ENCODE measurements at regions not wholly inside any gene's neighbourhood (a gene's known extent, or its start where the extent isn't known, plus 50 kb on each side); places are given as distances from the start of the nearest gene placed in this dataset.
"Not testable (repeated sequence)": the region's sequence is repeated elsewhere in the genome, so short reads cannot be mapped to it uniquely, and the experiment has no call there.

DNA sequence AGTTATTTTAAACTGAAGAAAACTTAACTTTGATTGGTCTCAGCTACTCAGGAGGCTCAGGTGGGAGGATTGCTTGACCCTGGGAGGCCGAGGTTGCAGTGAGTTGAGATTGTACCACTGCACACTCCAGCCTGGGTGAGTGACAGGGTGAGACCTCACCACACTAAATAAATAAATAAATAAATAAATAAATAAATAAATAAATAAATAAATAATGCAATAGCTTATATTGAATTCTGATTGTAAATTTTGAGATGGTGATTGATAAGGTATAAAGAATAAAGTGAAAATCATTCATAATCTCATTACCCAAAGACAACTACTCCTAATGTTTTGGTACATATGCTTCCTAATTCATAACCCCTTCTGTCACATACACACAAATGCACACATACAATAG, 58.1 kb downstream of the TUBA3C start:
- DNase-seq (ENCODE audit: low read depth in 1 of 2, low spot score in 1 of 2) = no peak

DNA sequence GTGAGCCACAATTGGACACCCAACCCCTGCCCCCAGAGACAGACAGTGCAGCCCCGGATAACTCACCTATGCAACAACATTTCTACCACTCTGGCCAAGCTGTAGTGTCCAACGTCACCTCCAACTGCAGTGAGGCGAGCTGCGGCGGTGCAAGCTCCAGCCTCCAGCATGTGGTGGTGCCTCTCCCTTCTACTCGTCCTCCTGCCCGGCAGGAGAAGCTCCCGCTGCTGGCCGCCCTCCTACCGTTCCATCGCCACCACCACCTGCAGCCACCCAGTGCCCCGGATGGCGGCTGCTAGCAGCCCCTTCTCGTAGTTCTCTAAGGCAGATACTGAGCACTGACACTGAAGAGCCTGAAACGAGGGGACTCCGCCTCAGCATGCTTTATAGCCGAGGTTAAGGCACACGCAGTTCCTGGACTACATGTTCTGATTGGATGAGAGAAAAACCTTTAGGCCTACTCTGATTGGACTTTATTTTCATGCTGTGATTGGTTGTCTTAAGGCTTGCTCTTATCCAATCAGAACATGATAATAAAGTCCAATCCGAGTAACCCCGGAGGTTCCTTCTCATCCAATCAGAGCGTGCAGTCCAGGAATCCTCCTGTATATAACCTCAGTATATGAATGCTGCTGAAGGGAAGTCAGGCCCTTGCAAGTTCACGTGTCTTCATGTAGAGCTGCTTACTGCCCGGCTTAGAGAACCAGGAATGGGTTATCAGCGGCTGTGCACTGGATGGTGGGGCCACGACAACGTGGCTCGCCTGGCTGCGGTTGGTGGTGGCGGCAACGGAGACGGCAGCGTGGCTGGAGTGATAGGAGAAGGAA, 63.5 kb downstream of the TUBA3C start:
- DNase-seq (ENCODE audit: low read depth in 1 of 2, low spot score in 1 of 2) = no peak

DNA sequence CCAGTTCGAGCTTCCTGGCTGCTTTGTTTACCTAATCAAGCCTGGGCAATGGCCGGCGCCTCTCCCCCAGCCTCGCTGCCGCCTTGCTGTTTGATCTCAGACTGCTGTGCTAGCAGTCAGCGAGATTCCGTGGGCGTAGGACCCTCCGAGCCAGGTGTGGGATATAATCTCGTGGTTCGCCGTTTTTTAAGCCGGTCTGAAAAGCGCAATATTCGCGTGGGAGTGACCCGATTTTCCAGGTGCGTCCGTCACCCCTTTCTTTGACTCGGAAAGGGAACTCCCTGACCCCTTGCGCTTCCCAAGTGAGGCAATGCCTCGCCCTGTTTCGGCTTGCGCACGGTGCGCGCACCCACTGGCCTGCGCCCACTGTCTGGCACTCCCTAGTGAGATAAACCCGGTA, 72.4 kb downstream of the TUBA3C start:
- not testable (repeated sequence) for DNase-seq (ENCODE audit: low read depth in 1 of 2, low spot score in 1 of 2)

DNA sequence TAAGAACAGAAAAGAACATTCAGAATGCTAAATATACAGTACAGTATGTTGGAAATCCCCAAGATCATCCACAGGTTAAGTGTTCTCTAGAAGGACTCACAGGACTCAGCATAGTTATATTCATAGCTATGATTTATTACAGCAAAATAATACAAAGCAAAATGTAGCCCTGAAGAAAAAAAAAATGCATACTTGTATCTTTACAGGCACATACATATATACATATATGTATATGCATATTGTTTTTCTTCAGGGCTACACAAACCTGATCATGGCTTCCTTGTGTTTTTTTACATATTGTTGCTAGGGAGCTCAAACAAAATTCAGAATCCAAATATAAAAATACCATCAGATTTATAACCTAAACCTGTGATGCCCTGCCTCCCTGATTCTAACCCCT, 78.5 kb downstream of the TUBA3C start:
- no peak for DNase-seq (ENCODE audit: low read depth in 1 of 2, low spot score in 1 of 2)

DNA sequence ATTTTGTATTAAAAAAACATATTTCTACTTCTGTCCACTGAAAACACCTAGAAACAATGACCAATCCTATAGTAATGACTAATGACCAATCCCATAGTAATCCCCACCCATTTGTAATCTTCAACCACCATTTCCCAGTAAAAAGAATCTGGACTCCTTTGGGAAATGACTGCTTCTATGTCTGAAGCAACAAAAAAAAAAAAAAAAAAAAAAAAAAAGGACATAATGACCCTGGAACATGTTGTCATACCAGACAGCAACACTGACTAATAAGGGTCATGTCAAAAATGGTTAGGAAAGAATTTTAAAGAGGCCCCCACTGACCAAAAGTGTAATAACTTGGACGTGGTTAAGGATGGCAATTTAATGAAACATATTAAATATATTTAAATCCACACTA, 88.3 kb downstream of the TUBA3C start:
- DNase-seq (ENCODE audit: low read depth in 1 of 2, low spot score in 1 of 2) = no peak

DNA sequence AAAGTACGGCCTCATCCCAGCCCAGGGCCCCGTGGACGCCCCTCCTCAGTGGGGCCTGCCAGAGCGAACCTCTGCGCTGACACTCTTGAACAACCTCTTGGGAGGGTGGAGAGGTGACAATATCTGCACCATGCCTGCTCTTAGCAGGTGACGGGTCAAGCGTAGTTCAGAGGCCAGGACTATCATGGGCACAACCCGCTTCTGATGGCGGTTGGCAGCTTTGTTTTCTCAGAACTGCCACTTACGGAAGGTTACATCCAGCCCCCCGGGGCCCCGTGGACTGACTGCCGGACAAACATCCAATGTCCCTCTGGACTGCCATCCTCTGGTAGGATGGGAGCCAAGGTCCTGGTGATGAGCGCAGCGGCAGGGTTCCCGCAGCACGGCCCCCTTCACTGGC, 91.1 kb downstream of the TUBA3C start:
- DNase-seq (ENCODE audit: low read depth in 1 of 2, low spot score in 1 of 2) = no peak

DNA sequence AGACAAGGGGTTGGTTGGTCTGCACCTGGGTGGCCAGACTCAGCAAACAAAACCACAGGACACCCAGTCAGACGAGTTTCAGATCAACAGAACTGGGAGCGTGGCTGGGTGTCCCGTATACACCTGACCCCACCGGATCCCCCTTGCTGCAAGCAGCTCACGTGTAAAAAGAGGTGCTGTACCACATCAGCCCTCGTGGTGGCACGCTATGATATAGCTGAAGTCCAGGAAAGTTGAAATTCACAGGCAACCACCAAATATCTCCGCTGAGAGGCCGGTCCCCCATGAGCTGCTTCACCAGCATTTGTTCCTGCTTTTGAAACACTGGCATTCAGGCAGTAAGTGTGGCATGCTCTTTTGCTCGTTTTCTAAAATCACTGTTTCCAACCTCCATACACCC, 92.3 kb downstream of the TUBA3C start:
- DNase-seq (ENCODE audit: low read depth in 1 of 2, low spot score in 1 of 2) = no peak

DNA sequence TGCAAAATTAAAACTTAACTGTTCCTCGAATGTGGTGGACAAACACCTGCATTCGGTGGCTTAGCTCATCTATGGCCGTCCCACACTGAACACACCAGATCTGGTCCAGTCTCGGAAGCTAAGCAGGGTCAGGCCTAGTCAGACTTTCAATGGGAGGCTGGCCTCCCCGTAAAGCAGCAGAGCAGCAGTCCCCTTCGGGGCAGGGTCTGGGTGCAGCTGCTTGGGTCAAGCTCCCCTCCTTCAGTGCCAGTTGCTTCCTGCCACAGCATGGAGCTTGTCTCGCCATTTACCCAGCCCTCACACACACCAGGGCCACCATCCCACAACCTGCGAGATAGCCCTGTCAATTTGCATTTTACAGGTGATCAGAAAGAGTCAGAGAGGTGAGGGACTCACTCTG, 93.2 kb downstream of the TUBA3C start:
- no peak for DNase-seq (ENCODE audit: low read depth in 1 of 2, low spot score in 1 of 2)

DNA sequence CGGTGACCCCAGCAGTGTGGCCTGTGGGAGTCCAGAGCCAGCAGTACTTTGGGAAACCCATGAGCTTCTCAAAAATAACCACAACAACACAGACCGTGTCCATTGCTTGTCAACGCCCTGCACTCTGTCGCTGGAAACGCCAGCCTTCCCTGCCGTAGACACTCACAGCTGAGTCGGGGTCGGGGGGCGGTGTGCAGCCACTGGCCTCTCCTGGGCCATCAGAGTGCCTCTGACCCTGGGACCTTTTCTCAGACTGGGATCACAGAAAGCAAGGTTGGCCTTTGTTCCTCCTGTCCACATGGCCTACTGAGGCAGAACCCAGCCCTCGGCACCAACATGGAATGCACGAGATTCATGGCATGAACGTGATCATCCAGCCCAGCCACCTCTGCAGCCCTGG, 95.7 kb downstream of the TUBA3C start:
- DNase-seq (ENCODE audit: low read depth in 1 of 2, low spot score in 1 of 2) = no peak

DNA sequence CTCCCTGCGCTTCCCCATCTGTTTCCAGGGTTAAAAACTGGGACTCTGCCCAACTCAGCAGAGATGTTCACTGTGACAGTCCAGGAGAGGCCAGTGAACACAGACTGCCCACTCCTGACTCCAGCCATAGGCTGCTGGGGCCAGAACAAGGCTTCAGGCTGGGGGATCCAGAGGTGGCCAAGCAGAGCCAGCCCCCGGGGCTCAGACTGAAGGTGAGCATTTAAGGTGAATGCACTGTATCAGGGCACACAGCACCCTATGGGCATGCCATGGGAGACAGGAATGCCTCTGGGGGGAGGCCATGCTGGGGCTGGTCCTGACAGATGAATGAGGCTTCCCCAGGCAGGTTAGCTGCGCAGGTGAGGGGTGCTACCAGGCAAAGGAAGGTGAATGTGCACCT, 96.4 kb downstream of the TUBA3C start:
- no peak for DNase-seq (ENCODE audit: low read depth in 1 of 2, low spot score in 1 of 2)

DNA sequence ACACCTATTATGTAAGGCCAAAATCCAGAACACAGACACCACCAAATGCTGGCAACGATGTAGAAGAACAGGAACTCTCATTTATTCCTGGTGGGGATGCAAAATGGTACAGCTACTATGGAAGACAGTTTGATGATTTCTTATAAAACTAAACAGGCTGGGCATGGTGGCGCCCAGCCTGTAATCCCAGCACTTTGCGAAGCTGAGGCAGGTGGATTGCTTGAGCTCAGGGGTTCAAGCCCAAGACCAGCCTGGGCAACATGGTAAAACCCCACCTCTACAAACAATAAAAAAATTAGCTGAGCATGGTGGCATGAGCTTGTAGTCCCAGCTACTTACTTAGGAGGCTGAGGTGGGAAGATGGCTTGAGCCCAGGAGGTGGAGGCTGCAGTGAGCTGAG, 98.3 kb downstream of the TUBA3C start:
- no peak for DNase-seq (ENCODE audit: low read depth in 1 of 2, low spot score in 1 of 2)

DNA sequence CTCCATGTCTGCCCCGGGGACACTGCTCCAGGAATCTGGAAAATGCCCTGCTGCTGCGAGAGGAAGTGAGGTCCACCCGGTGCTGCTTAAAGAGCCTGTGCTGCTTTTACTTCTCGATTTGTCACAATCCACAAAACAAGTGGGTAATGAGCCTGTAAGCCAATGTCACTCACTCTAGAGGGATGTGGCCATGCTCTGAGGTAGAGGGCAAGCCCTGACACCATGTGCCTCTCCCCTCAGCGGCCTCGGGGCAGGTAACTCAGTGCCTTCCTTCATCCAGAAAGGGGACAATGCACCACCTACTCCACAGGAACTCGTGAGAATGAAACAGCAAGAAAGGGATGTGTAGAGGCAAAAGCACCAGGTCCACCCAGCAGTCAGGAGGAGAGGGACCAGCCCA, 106.2 kb downstream of the TUBA3C start:
- DNase-seq (ENCODE audit: low read depth in 1 of 2, low spot score in 1 of 2) = no peak

DNA sequence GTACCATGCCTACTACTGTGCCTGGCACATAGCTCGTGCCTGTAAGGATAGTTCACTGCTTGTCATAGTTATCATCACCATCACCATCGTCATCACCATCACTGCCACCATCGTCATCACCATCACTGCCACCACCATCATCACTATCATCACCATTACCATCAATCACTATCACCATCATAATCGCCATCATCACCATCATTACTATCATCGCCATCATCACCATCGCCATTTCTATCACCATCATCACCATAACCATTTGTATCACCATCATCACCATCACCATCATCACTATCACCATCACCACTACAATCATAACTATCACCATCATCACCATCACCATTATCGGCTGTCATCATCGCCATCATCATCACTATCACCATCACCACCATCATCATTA, 107.1 kb downstream of the TUBA3C start:
- DNase-seq (ENCODE audit: low read depth in 1 of 2, low spot score in 1 of 2) = no peak

DNA sequence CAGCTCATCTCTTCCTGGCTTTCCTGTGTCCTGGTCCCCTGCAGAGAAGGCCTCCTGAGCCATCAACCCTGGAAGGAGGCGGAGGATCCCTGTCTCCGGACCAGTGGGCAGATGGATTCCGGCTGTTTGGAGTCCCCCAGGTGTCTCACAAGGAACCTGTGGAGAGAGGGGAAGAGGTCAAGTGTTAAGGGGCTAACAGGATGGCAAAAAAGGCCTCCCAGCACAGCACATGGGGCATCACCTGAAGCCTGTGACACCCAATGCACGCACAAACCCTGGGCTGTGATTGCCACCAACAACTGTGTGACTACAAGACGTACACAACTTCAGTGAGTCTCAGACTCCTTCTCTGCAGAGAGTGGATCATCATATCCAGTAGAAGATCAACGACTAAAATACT, 107.5 kb downstream of the TUBA3C start:
- not testable (repeated sequence) for DNase-seq (ENCODE audit: low read depth in 1 of 2, low spot score in 1 of 2)

DNA sequence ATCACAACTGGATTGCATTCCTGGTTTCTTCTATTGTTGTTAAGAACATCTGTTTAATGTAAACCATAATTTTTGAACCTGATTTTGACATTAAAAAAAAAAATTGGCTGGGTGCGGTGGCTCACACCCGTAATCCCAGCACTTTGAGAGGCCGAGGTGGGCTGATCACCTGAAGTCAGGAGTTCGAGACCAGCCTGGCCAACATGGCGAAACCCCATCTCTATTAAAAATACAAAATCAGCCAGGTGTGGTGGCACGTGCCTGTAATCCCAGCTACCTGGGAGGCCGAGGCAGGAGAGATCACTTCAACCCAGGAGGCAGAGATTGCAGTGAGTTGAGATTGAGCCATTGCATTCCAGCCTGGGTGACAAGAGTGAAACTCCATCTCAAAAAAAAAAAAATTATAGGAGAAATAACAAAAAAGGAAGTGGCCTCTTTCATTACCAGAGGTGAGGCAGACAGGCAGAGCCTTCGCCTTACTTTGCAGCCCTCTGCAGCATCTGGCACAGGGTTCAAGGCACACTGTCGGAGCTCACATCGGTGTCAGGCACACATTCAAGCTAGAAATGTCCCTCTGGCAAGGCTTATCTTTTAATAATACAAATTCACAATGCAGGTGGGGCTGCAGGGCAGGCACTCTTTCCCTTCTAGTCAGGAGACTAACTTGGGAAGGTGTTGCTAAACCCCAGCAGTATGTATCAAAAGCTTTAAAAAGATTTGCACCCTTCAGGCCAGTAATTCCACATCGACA, 108.5 kb downstream of the TUBA3C start:
- DNase-seq (ENCODE audit: low read depth in 1 of 2, low spot score in 1 of 2) = not testable (repeated sequence)

DNA sequence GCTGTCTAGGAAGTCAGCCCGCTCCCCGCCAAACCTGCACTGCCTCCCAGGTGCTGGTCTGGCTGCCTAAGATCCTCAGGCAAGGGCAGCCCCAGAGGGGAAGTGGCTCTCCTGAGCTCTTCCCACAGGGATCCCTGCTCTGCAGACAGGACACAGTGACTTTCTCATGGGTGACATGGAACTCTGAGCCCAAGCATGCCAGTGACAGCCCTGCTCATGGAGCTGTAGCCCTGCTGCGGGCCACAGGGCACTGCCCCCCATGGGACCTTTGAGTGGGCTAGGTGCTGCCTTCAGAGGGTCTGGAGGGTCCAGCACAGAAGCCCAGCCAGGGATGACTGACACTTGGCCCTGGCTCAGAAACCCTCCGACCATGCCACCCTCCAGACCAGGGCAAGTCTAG, 109.1 kb downstream of the TUBA3C start:
- no peak for DNase-seq (ENCODE audit: low read depth in 1 of 2, low spot score in 1 of 2)

DNA sequence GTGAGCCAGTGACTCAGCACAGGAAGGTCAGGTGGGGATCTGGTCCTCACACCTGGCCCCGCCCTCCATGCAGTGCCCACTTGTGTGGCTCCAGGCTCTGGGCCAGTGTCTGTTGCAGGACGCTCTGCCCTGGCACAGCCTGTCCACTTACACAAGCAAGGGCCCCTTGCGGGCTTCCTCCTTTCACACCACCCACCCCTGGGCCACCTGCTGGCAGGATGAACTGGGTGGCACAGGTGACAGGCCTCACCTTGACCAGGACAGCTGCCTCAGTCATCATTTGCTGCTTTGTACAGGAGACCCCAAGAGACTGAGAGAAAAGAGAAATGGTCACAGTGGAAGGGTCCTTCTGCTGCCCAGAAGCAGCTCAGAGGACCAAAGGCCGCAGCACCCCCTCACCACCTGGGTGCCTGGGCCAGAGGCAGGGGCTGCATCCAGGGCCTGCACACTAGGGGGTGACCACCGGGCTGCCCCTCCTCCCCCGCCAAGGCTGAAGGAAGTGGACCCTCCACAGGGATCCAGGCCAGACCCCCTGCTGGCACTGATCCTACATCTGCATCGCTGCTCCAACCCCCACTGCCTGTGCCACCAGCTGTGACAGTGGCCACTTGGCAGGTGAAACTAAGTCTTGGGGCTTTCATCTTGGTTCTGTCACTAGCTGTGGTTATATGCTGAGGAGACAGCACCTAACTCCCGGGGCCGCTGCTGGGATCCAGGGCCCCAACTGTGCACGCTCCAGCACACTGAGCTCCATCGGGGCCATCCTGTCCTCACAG, 110.3 kb downstream of the TUBA3C start:
- DNase-seq (ENCODE audit: low read depth in 1 of 2, low spot score in 1 of 2) = no peak

DNA sequence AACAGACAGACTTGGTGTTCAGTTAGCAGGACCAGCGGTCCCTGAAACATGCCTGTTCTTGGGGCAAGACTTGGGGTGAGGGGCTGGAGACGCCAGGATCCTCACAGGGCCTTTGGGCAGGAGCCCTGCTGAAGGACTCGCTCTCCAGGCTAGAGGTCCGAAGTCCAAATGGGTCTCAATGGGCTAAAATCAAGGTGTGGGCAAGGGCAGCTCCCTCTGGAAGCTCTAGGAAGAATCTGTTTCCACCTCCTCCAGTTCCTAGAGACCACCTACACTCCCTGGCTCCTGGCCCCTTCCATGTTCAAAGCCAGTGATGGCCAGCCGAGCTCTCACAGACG, 111.3 kb downstream of the TUBA3C start:
- DNase-seq (ENCODE audit: low read depth in 1 of 2, low spot score in 1 of 2) = no peak

DNA sequence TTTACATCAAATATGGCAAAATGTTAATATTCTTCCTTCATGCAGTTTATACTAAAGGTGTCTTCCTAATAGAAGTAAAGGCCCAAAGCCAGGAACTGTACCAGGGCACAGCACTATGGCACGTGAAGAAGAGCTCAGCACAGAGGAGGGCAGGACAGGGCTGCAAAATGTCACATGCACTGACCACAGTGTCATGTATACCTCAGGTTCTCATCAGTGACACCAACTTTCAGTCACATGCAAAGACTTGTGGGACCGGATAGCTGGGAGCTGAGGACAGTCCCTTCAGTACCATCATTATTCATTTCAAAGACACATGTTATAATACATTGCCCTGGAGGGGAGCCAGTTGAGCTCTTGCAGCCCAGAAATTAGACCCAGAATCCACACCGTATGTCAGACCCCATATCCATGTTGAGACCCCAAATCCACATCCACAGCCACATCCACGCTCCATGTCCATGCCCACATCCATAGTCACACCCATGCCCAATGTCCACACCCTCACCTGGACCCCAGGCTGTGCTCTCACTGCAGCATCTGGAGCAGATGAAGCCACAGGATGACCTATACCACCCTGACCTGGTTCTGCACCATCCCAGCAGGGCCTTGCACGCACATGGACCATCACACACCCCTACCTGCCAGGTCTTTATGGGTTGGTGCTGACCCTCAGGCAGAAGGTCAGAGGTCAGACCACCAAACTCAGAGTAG, 111.8 kb downstream of the TUBA3C start:
- DNase-seq (ENCODE audit: low read depth in 1 of 2, low spot score in 1 of 2) = no peak

DNA sequence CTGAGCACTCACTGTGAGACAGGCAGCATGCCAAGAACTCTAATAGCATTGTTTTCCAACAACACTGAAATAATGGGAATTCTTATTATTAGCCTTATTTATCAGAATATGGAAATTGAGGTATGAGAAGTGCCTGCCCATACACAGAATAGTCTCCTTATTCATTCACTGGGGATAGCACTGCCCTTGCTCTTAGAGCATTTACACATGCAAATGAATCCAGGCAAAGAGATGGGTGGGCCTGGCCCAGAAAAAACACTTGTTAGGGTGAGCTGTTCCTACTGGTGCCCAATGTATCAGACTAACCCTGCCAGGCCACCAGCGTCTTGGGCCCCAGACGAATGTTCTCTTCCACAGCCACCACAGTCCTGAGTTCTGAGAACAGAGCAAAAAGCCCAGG, 112.9 kb downstream of the TUBA3C start:
- DNase-seq (ENCODE audit: low read depth in 1 of 2, low spot score in 1 of 2) = no peak

DNA sequence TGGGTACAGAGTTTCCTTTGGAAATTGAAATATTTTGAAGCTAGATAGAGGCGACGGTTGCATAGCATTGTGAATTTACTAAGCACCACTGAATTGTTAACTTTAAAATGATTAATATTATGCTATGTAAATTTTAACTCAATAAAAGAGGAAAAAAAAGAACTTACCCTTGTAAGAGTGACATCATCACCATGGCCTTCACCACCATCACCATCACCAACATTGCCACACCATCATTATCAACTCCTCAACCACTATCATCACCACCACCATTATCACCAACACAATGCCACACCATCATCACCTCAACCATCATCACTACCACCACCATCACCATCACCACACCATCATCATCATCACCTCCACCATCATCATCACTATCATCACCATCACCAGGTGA, 113.9 kb downstream of the TUBA3C start:
- no peak for DNase-seq (ENCODE audit: low read depth in 1 of 2, low spot score in 1 of 2)

All from stimulated activated CD4-positive, alpha-beta T cell treated with anti-CD3 and anti-CD28 coated beads, Interleukin-15, amount 100 ng/mL, for 1 hour (primary cell).